Islet of Langerhans (tissue), 1 donor: ENCODE measurements at regions not wholly inside any gene's neighbourhood (a gene's known extent, or its start where the extent isn't known, plus 50 kb on each side); places are given as distances from the start of the nearest gene placed in this dataset.
"Not testable (repeated sequence)": the region's sequence is repeated elsewhere in the genome, so short reads cannot be mapped to it uniquely, and the experiment has no call there.

Experiments
- FAIRE-seq: peaks from one replicate; lab custom pipeline; 2011; peaks lifted over from hg19 to GRCh38; lab: Jason Lieb, UNC

DNA sequence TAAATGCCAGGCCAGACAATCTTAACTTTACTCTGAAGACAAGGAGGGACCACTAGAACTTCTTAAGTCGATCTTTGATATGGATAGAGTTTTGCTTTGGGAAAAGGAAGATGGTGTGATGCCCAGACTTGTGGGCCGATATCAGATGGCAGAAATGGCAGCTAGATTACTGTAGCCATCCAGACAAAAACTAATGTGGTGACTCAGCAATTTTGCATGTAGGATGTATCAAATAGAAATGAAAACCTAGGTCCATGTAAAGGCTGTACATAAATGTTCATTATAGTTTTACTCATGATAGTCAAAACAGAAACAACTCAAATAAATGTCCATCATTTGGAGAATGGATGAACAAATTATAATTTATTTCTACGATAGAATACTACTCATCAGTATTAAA lies 121.5 kb downstream of the APIP start:
- FAIRE-seq, result no peak

DNA sequence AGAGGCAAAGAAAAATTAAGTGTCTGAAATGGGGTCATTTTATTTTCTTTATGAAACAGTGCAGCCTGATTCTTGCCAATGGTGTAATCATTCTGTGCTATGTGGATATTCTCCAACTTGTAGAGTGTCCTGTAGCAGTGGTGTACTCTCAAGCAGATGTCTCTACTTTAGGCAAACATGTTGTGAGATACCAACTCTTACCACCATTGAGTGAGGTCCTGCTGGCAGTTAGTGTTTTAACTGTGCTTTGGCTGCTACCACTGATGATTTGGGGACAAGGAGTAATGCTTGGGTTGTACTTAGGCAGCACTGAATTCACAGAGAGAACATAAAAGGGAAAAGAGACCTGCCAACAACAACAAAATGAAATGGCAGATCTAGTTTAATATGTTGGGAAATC lies 122.5 kb downstream of the APIP start:
- no peak for FAIRE-seq

DNA sequence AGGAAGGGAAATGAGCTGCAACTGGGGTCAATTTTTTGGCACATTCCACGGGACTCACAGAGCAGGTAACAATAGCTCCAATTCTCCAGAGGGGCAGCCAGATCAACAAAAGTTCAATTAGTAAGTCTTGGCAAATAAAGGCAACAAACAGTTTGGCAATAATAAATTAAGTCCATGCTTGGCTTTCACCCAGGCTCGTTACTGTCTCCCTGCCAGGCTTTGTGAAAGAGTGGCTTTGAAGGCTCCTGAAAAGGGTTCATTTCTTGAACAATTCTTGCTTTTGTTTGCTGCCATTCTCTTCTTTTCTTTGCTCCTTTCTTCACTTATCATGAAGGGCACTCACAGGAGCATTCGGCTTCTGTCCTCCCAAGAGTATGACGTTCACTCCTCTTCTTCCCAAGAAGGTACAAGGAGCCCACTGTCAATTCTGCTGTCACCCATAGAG lies 123.3 kb downstream of the APIP start:
- FAIRE-seq, result no peak

DNA sequence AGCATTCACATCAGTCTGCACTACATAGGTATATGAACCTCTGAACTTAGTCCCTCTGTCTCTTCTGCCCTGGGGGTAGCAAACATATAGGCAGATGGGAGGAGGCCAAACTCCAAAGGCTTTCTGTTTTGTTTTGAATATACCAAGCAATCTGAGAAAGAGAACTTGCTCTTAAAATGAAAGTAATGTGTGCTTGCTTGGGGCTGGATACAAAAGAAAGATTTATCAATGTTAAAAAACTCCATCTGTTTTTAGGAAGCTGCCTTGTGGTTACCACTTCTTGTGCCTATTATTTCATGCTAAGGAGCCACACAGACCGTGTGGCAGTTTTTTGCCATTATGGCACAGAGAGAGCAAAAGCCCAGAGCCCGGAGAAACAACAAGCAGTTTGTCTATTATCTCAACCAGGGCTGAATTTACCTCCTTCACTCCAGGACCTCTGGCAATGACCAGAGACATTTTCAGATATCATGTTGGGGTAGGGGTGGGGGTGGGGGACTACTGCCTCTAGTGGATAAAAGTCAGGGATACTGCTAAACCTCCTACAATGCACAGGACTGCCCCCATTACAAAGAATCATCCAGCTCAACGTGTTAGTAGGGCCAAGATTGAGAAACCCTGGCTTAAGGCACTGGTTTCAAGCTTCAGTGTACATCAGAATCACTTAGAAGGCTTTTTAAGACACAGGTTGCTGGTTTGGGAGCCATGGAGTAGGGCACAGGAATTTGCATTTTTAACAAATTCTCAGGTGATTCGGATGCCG lies 124.2 kb downstream of the APIP start:
- no peak for FAIRE-seq

DNA sequence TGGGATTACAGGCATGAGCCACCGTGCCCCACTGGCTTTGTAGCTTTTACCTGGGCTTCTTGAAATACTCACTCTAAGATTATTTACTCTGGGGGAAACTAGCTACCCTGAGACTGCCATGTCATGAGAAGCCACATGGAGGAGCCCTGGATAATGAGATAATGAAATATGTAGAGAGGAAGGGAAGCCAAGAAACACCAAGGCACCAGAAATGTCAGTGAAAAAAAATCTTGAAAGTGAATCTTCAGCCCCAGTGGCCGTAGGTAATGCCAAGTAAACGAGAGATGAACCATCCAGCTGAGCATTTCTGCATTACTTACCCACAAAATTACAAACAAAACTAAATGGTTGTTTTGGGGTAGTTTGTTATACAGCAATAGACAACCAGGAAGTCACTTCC lies 125.6 kb downstream of the APIP start:
- FAIRE-seq, result no peak

DNA sequence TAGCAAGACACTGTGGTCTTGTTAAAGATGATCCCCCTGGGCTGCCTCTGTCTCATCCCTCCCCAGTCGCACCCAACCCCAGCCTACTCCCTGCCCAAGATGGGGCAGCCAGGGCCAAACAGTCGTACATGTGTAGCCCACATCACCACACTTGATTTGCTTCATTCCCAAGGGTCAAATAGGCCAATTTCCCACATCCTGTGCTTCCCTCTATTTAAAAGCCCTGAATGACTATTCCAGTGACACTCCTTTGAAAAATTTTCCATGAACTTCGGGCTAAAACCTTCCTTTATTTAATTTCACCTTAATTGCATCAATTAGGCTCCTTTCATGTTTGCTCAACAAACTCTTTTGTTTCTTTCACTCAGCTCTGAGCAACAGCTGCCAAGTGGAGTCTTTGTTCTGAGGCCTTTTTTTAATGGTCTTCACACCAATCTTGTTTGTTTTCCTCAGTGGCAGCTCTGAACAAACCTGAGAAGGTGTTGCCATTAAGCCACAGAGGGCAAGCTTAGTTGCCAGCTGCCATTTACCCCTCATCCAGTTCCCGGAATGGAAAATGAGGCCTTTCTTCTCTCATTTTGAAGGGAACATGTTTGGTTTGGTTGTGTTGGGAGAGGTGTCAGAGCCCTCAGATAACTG lies 126.9 kb downstream of the APIP start:
- no peak for FAIRE-seq

DNA sequence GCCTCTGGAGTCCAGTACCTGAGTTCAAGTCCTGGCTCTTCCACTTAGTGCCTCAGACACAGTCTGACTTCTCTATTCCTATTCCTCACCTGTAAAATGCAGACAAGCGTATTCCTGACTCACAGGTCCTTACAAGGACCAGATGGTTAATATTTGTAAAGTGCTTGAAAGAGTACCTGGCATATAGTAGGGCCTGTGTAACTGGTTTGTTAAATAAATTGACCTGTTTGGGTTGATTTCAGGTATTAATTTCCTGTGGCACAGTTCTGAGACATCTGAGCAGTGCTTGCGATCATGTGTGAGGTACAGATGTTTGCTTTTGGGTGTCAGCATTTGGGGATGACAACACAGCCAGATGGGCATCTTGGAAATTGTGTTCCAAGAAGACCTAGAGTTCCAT lies 127.5 kb downstream of the APIP start:
- FAIRE-seq, result peak; percentile 92

DNA sequence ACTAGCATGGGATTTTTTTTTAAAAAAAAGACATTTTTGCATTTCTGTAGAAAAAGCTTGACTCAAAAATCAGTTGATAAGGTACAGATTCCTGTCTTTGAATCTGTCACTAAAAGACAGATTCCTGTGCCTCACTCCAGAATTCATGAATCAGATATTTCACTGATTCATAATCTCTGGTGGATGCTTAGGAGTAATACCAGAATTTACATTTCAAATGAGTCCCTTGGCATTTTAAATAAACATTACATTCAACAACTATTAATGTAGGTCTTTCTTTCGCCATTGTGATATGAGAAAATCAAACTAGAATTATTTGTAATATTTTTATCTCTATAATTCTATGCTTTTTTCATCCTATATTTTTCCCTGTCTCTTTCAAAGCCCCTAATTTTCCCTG lies 128.3 kb downstream of the APIP start:
- FAIRE-seq, result peak; percentile 21

DNA sequence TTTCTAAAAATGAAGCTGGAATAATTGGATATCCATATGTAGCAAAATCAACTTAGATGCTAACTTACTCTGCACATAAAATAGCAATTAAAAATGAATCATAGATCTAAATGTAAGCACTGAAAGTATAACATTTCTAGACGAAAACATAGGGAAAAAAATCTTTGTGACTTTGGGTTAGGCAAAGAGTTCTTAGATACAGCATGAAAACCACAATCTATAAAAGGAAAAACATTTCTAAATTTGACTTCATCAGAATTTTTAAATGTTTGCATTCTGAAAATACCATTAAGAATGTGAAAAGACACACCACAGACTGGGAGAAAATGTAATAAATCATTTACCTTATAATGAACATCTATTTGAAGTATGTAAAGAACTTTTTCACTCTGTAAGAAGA lies 128.8 kb downstream of the APIP start:
- no peak for FAIRE-seq

DNA sequence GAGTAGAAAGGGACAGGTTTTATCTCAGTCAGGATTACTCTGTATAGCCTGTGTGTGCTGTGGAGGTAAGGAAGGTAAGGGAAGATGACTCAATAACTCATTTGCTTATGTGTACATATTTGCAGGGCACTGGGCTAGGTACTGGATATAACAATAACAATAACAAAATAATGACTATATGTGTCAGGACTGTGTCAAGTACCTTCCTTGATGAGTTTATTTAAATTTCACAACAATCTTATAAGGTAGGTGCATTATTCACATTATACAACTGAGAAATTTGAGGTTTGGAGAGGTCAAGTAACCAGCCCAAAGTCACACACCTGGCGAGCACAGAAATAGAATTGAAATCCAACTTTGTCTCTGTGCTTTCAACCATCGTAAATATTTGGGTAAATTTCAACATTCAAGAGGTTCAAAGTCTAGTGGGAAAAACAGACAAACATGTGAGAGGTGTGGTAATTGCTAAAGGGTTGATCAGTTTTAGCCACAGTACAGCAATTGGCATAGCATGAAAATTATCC lies 131.8 kb downstream of the APIP start:
- no peak for FAIRE-seq

DNA sequence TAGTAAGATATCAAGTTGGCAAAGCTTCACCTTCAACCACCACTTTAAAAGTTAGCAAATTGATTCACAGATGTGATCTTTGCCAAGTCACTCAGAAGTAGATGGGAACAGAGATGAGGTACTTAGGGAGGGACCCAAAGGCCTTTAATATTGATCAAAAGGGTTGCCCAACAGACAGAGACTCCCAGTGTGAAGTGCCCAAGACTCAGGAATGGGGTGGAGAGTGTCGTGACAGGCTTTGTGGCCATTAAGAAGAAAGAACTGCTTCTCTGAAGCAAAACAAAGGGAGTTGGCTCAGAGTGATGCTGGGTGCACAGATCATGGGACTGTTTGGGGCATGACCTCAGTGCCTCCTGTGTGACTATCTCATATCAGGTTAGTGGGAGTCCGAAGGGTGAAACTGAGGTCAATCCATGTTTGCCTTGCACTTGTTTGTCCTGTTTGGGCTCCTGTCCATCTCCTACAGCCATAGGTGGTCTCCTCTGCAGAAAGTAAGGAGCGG lies 132.3 kb downstream of the APIP start:
- FAIRE-seq, result no peak

DNA sequence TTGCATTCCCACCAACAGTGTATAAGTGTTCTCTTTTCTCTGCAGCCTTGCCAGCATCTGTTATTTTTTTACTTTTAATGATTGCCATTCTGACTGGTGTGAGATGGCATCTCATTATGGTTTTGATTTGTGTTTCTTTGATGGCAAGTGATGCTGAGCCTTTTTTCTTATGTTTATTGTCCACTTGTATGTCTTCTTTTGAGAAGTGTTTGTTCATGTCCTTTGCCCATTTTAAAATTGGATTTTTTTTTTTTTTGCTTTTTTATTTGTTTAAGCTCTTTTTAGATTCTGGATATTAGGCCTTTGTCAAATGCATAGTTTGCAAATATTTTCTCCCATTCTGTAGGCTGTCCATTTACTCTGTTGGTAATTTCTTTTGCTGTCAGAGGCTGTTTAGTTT lies 134.4 kb downstream of the APIP start:
- not testable (repeated sequence) for FAIRE-seq

DNA sequence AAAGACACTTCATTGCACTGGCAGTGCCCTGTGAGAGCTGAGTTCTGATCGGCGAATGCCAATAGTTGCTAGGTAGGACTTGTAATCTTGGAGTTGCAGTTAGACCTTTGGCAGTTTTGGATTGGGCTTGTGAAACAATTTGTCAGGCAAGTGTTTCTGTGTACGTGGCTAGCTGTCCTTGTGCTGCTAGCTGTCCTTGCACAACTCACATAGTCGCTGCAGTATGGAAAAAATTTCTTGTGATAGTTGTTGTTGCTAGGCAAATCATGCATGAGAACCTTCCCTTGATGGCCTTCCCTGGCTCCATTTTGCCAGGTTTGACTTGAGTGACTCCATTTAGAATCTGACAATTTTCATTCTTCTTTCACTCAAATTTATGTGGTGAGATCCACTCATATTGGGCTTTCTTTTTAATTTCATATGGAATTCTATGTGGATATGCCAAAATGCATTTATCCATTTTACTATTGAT lies 140.7 kb downstream of the APIP start:
- no peak for FAIRE-seq

DNA sequence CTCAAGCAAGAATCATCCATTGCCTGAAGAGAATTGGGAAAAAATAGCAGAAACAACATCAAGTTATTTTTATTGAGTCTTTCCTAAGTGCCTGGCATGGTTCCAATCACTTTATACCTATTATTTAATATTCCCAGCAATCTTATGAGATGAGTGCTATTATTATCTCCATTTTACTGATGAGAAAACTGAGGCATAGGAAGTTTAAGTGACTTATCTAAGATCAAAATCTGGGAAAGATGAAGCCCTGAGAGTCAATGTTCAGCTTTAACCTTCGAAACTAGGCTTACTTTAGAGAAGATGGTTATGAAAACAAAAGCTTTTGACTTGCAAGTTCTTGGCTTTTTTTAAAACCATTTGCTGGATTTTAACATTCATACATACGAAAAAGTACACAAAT lies 141.6 kb downstream of the APIP start:
- FAIRE-seq, result no peak

DNA sequence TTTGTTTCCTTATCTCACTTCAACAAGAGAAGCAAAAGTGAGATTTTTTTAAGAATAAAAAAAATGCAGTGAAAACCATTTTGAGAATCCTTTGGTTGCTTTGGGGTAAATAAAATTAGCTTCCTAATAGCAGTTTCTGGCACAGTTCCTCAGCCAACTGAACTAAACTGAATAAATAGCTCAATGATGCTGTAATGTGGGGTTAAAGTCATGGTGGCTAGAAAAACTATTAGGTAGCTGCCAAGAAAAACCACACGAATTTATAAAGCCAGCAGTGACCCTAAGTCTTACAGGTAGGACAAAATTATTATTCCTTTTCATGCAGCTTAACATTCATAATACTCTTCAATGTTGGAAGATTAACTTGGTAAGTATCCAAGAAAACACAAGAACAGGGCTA lies 142.4 kb downstream of the APIP start:
- FAIRE-seq, result no peak

DNA sequence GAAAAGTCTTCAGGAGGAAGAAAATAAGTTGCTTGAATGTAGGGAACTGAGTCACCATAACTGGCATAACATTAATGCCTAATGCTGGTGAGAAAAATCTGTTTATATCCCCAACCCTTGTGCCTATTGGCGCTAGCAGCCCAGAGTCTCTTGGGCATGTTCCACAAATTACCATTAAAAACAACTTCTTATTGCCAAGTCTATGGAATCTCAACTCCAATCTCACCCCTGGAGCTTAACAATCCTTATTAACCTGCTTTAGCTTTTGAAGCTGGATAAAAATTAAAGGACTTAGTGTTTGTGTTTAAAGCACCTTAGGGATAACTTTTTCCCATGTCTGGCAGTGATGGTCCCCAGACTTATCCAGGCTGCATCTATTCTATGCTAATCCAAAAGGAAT lies 143.0 kb downstream of the APIP start:
- no peak for FAIRE-seq

DNA sequence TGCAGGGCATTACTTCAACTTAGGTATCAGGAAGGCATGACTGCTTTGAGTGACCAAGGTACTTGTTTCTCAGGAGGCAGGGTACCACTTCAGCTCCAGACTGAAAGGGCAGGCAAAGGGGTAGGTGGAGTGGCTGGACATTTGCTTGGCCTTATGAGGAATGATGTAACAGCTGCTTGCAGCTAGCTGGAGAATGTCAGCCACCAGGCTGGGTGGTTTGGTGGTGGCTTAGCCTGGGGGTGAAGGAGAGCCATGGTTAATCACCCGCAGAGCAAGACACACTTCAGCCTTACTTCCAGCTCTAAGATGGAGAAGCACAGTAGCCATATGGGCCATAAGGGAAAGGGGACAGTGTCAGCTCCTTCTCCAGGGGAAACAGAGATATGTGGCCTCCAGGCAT lies 146.1 kb downstream of the APIP start:
- no peak for FAIRE-seq

DNA sequence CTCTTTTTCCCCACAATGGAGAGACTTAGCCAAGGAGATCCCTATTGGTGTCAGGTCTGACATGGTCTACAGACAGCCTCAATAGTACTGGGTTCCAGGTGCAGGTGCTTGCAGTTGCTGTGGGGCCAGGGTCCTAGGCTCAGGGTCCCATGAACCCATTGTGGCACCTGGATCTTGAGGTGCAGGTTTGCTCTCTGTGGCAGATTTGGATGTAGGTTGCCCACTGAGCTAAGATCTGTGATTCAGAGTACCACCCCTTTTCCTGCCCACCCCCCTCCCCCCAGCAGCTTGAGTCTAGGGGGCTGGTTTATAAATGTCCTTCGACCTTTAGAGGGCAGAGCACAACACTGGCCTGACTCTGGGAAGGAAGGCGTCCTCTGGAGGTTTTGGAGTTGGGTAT lies 147.0 kb downstream of the APIP start:
- no peak for FAIRE-seq

DNA sequence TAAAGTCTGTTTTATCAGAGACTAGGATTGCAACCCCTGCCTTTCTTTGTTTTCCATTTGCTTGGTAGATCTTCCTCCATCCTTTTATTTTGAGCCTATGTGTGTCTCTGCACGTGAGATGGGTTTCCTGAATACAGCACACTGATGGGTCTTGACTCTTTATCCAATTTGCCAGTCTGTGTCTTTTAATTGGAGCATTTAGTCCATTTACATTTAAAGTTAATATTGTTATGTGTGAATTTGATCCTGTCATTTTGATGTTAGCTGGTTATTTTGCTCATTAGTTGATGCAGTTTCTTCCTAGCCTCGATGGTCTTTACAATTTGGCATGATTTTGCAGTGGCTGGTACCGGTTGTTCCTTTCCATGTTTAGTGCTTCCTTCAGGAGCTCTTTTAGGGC lies 141.7 kb downstream of the EHF start:
- not testable (repeated sequence) for FAIRE-seq

DNA sequence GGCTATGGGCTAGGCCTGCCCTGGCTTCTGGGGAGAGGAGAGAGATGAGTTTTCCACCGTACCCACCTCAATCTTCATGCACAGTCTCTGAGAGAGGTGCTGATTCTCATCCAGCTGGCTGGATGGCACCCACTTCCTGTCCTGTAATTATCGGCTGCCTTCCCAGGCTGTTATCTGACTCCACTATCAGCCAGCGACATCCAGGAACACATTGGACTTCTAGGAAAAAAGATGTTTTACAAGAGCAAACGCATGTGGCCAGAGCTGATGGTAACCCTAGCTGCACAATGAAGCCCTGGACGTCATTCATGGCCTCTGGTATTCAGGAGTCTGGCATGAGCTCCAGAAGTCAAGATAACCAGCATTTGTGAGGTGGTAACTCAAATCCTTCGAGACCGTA lies 137.4 kb downstream of the EHF start:
- no peak for FAIRE-seq

DNA sequence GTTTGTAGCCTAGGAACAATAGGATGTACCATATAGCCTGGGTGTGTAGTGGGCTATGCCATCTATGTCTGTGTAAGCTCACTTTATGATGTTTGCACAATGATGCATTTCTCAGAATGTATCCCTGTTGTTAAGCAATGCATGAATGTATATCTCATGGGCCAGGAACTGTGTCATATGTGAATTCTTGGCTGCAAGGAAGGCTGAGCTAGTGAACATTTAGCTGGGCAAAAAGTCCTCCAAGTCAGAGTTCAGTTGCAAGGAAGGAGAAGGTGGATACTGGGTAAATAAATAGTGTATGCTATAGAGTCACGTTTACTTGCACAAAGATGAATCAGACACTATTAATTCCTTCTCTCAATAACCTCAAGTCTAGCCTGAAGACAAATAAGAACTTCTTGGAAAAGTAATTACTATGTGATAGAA lies 136.1 kb downstream of the EHF start:
- FAIRE-seq, result no peak

DNA sequence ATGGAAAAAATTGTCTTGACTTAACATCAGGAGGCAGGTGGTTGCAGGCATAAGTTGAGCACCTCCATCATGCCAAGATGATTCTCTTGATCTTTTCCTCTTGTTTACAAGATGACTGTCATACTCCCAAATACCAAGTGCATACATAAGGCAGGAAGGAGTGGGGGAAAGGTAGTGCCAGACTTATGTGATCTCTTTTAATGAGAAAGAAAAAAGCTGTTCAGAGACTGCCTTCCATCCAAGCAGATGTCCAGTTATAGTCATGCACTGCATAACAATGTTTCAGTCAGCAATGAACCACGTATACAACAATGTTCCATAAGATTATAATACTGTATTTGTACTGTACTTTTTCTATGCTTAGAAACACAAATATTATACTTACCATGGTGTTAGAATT lies 135.7 kb downstream of the EHF start:
- no peak for FAIRE-seq

DNA sequence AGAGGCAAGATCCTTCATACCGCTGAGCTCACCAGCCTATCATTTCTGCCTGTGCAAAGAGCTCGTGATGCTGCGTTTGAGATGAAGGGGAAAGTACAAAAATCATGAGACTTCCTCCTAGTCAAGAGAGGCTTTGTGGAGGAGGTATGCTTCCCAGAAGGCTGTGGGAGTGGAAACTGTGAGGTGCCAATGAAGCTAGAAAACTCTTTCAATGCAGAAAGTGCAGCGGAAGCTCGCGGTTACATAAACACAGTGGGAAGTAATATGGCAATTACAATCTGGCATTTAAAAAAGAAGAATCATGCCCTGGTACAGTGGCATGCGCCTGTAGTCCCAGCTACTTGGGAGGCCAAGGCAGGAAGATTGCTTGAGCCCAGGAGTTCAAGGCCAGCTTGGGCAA lies 134.8 kb downstream of the EHF start:
- FAIRE-seq, result no peak
